ENCODE measurements at regions not wholly inside any gene's neighbourhood (a gene's known extent, or its start where the extent isn't known, plus 50 kb on each side); places are given as distances from the start of the nearest gene placed in this dataset.

DNA sequence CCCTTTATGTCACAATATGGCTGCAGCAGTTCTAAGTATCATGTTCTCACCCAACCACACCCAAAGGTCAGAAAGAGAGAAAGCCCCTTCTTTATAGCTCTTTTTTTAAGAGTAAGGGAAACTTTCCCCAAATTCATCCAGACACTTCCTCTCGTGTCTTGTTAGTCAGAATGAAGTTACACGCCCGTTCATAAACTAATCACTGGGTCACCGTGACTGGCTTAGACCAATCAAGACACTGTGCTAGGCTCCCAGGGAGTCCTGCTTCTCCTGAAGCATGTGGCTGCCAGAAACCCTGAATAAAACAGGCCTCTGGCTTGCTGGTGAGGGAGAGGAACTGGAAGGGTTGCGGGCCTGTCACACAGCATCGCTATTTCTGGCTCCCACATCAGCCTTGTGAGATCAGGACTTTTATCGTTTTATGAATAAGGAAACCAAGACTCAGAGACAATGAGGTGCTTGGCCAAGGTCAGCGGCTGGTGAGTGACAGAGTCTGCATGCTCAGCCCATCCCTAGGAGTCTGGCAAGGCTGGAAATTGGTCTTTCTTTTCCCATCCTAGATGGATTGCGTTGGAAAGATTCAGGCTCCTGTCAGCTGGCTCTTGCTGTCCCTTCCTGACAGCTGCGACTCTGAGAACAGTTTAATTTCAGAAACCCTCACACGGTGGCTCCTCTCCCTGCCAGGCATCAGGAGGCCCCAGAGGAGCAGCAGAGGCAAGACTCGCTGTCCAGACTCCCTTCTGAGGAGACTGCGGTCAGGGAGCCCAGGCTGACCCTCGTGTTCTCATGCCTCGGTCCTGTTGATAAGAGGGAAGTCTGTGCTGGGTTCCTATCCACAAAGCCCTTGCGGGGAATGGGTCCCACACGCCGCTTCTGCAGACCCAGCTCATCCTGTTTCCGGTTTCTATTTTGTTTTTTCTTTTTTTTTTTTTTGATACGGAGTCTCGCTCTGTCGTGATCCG is 104.5 kb upstream of the TAF1B start:
- peak; percentile 20 for DNase-seq

GRCh38 chr2:9739531-9739964 is 103.7 kb upstream of the TAF1B start:
- DNase-seq, result peak; percentile 27

GRCh38 chr2:9740382-9741073 is 102.7 kb upstream of the TAF1B start:
- no peak for DNase-seq

DNA sequence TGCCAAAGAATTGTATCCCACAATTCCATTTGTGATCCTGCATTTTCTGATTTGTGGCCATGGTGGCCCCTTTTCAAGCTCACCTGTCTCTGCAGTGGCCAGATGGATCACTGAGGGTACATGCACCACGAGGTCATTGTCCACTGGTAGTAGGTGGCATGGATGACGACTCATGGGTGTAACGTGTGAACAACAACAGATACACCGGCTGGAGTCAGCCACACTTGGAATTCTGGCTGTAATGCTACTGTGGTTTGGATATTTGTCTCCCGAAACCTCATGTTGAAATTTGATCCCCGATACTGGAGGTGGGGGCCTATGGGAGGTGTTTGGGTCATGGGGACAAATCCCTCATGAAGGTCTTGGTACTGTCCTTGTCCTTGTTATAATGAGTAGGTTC is 102.2 kb upstream of the TAF1B start:
- no peak for DNase-seq

GRCh38 chr2:9742601-9743000 is 100.7 kb upstream of the TAF1B start:
- no peak for DNase-seq

DNA sequence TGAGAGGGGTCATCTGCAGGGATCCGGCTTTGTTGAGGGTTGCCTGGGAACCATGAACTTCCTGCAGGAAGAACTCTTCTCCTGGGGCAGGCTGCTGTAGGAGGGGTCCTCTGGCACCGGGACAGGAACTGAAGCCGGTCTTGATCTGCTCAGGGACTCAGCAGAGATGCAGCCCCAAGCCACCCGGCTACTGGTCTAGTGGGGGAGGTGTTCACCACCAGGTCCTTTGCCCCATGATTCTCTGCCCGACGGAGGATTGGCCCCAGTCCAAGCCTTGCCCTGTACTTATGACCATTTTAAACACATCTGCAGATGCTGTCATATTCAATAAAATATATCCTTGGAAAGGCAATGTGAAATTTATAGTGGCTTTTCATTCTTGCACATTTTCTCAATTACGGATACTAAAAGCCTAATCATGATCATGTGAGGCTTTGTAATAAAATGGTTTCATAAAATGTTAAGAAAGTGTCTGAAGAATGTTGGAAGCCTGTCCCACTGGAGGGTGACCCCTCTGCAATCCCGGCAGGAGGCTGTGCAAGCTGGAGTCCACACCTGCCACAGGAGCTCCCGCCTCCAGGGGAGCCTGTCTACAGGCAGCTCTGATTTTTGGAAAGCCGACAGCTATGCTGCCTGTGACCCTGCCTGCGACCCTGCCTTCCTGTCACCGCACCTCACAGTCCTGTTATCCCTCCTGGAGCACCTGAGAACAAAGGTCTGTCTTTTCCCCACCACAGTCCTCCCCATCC is 98.8 kb upstream of the TAF1B start:
- no peak for DNase-seq

- no peak for DNase-seq
These were observed 97.9 kb upstream of the TAF1B start for GRCh38 chr2:9745153-9745899.

GRCh38 chr2:9747396-9747795 is 95.9 kb upstream of the TAF1B start:
- DNase-seq, result no peak

- DNase-seq, result no peak
These were observed 94.7 kb upstream of the TAF1B start for GRCh38 chr2:9748577-9748976.

GRCh38 chr2:9749546-9750223 is 93.6 kb upstream of the TAF1B start:
- DNase-seq, result no peak

DNA sequence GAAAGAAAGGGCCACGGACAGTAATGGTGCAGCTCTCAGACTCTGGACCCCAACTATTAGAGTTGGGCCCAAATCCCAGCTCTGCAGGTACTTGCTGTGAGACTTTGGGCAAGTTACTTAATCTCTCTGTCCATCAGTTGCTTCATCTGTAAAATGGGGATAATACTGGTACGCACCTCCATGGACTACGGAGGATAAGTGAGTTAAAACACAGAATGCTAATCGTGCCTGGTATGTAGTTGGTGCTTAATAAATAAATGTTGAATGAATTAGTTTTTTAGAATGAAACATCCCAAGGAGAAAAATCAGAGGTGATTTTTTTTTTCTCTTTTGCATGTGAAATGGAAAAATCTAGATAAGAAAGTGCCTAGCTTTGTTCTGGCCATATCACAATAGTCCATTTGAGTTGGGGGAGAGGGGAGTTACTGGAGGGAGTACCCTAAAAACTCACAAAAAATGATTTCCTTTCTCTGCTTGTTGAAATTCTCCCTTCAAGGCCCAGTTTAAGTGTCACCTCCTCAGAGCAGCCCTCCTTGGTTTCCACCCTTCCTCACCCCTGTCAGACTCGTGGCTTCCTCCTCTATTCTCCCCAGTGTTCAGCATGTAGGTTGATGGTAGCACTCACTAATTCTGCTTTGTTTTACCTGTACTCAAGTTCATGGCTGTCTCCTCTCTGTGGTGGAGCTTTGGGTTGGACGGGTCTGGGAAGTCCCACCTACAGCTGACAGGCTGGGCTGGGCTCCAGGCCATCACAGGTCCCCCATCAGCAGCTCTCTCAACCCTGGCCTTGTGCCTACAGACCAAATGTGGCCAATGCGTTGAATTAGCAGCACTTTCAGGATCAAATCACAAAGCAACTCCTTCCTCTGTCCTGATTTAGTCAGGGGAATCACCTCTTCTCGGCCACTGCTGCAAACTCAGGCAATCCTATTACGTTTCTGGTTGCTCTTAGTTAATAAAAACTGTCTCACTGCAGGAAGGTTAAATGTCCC is 92.8 kb upstream of the TAF1B start:
- DNase-seq, result no peak

GRCh38 chr2:9751831-9752230 is 91.4 kb upstream of the TAF1B start:
- no peak for DNase-seq

- DNase-seq, result peak; percentile 70
These were observed 90.6 kb upstream of the TAF1B start for GRCh38 chr2:9752441-9753275.

- peak; percentile 91 for DNase-seq
These were observed 90.0 kb upstream of the TAF1B start for GRCh38 chr2:9753276-9753600.

GRCh38 chr2:9753665-9754531 is 89.4 kb upstream of the TAF1B start:
- no peak for DNase-seq

- DNase-seq, result no peak
These were observed 88.8 kb upstream of the TAF1B start for GRCh38 chr2:9754532-9754887.

DNA sequence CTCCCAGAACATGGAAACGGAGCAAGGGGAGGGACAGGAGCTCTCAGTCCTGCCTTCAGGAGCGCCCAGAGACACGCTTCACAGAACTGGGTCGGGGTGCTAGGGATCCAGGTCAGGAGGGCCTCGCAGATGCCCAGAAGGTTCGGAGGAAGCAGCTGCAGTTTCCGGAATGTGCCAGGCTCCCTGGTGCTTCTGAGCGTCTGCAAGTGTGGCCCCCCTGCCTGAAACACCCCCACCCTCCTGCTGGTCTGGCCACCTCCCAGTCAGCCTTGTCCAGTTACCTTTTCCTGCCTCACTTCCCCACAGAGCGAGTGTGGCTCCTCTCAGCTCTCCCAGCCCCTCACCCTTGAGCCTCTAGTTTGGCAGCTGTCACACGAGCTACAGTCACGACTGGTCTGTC is 88.3 kb upstream of the TAF1B start:
- no peak for DNase-seq

DNA sequence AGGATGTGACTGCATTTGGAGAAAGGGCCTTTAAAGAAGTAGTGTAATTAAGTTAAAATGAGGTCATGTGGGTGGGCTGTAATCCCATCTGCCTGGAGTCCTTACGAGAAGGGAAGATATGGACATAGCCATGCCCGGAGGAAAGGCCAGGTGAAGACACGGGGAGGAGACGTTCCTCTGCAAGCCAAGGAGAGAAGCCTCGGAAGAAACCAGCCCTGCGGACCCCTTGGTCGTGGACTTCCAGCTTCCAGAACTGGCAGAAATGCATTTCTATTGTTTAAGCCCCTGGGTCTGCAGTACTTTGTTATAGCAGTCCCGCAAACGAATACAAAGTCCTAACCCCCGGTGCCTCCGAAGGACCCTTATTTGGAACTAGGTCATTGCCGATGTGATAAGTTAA is 87.6 kb upstream of the TAF1B start:
- DNase-seq, result no peak
